GM23338 (cell line): ENCODE measurements at regions not wholly inside any gene's neighbourhood (a gene's known extent, or its start where the extent isn't known, plus 50 kb on each side); places are given as distances from the start of the nearest gene placed in this dataset.

Source experiments
- ATAC-seq: fragments of 200-7000 bp; cut with Tn5 transposase; 3 replicates; pipeline ENCODE4 v1.9.1; 2020
- DNase-seq: peaks from one replicate; pipeline ENCODE4 v3.0.0-alpha.2; 2015; ENCODE audit warnings: low spot score
- H2AFZ ChIP-seq: fragments of 200-600 bp; sonication (generic); 2 replicates; pipeline ENCODE4 v1.8.0; 2016; ENCODE audit warnings: antibody characterized with exemption, mild to moderate bottlenecking, moderate library complexity
- H3F3A ChIP-seq: fragments of 200-600 bp; sonication (generic); replicated peaks from 2 replicates; pipeline ENCODE4 v1.8.0; 2017; ENCODE audit warnings: antibody characterized with exemption, mixed run types, low read depth
- H3K27ac ChIP-seq: fragments of 200-600 bp; sonication (generic); 2 replicates; pipeline ENCODE4 v1.6.1; 2016; ENCODE audit warnings: low read depth
- H3K27me3 ChIP-seq: fragments of 200-600 bp; sonication (generic); 2 replicates; pipeline ENCODE4 v1.8.0; 2016; ENCODE audit warnings: mild to moderate bottlenecking, mixed run types, moderate library complexity; ENCODE audit not compliant: insufficient read depth
- H3K36me3 ChIP-seq: fragments of 200-600 bp; sonication (generic); 2 replicates; pipeline ENCODE4 v1.8.0; 2016; ENCODE audit warnings: mild to moderate bottlenecking; ENCODE audit not compliant: insufficient read depth
- H3K4me1 ChIP-seq: fragments of 200-600 bp; sonication (generic); 2 replicates; pipeline ENCODE4 v1.8.0; 2016; ENCODE audit warnings: mild to moderate bottlenecking, moderate library complexity; ENCODE audit not compliant: insufficient read depth
- H3K4me2 ChIP-seq: fragments of 200-600 bp; sonication (generic); 2 replicates; pipeline ENCODE4 v1.7.1; 2017; ENCODE audit warnings: mixed run types
- H3K4me3 ChIP-seq: fragments of 200-600 bp; sonication (generic); 2 replicates; pipeline ENCODE4 v1.6.1; 2016; ENCODE audit warnings: mixed run types
- H3K79me2 ChIP-seq: fragments of 200-600 bp; sonication (generic); replicated peaks from 2 replicates; pipeline ENCODE4 v1.8.0; 2017; ENCODE audit warnings: mild to moderate bottlenecking; ENCODE audit not compliant: insufficient read depth
- H3K9me2 ChIP-seq: fragments of 200-600 bp; sonication (generic); 2 replicates; pipeline ENCODE4 v1.8.0; 2017; ENCODE audit not compliant: insufficient read depth
- H4K20me1 ChIP-seq: fragments of 200-600 bp; sonication (generic); replicated peaks from 2 replicates; pipeline ENCODE4 v1.8.0; 2017; ENCODE audit warnings: mild to moderate bottlenecking; ENCODE audit not compliant: insufficient read depth
- H3K27ac Mint-ChIP-seq: 2 replicates; pipeline ENCODE4 v1.8.0; 2020; ENCODE audit warnings: inconsistent platforms, mild to moderate bottlenecking, moderate library complexity, mixed read lengths
- H3K27me3 Mint-ChIP-seq: 3 replicates; pipeline ENCODE4 v1.8.0; 2022; ENCODE audit warnings: low read depth, mild to moderate bottlenecking, moderate library complexity, mixed read lengths, inconsistent platforms; ENCODE audit not compliant: insufficient read depth, poor library complexity
- H3K36me3 Mint-ChIP-seq: 3 replicates; pipeline ENCODE4 v1.8.0; 2021; ENCODE audit warnings: low read depth, mild to moderate bottlenecking, inconsistent platforms, moderate library complexity, mixed read lengths
- H3K4me1 Mint-ChIP-seq: 3 replicates; pipeline ENCODE4 v1.8.0; 2020; ENCODE audit warnings: mild to moderate bottlenecking, inconsistent platforms, mixed read lengths
- H3K4me3 Mint-ChIP-seq: 3 replicates; pipeline ENCODE4 v1.8.0; 2021; ENCODE audit warnings: moderate library complexity, mild to moderate bottlenecking, inconsistent platforms, mixed read lengths
- H3K9me3 Mint-ChIP-seq: 3 replicates; pipeline ENCODE4 v1.8.0; 2020; ENCODE audit warnings: moderate library complexity, mild to moderate bottlenecking, inconsistent platforms, mixed read lengths
- CREB1 ChIP-seq: fragments of 250-450 bp; sonication (Bioruptor Pico); IDR thresholded peaks from 2 replicates; pipeline ENCODE4 v1.5.0; 2020; ENCODE audit warnings: low read depth, mild to moderate bottlenecking, moderate library complexity
- ETS1 ChIP-seq: IDR thresholded peaks from 2 replicates; pipeline ENCODE4 v1.6.1; 2016; ENCODE audit warnings: antibody characterized with exemption
- EZH2phosphoT487 ChIP-seq: fragments of 200-600 bp; sonication (generic); IDR thresholded peaks from one replicate; pipeline ENCODE4 v1.8.1; 2018; ENCODE audit warnings: antibody characterized with exemption; ENCODE audit not compliant: unreplicated experiment
- STAT1 ChIP-seq: IDR thresholded peaks from one replicate; pipeline ENCODE4 v1.6.1; 2016; ENCODE audit warnings: antibody characterized with exemption; ENCODE audit not compliant: unreplicated experiment
- ZNF114 ChIP-seq: fragments of 250-450 bp; sonication (Bioruptor Pico); IDR thresholded peaks from 2 replicates; pipeline ENCODE4 v1.5.0; 2020; ENCODE audit warnings: mild to moderate bottlenecking, moderate library complexity
- ZNF331 ChIP-seq: fragments of 250-450 bp; sonication (Bioruptor Pico); IDR thresholded peaks from 2 replicates; pipeline ENCODE4 v1.5.0; 2020; ENCODE audit warnings: low read depth, mild to moderate bottlenecking, moderate library complexity
- ZNF462 ChIP-seq: fragments of 250-450 bp; sonication (Bioruptor Pico); IDR thresholded peaks from 2 replicates; pipeline ENCODE4 v1.5.0; 2020; ENCODE audit warnings: mild to moderate bottlenecking, moderate library complexity

GRCh38 chr2:150280231-150280630 lies 207.2 kb downstream of the RND3 start (continued):
- no peak for TF ChIP-seq ZNF462 (CRISPR knock-in tag)
- no peak for TF ChIP-seq ZNF114 (CRISPR knock-in tag)

- peaks cover 45% of the 10 kb centered on the region for H3K36me3 Mint-ChIP-seq
- no peak overlapping the region for H3K27ac ChIP-seq
- H3K36me3 ChIP-seq = peaks cover 7% of the 10 kb centered on the region; the same call in 1 of the 2 replicates
- no peak overlapping the region for H3K4me3 Mint-ChIP-seq
- no peaks in the 10 kb centered on the region for H3F3A ChIP-seq
- no peaks in the 10 kb centered on the region for H3K27me3 Mint-ChIP-seq
- no peak overlapping the region for H2AFZ ChIP-seq
- H3K27me3 ChIP-seq = no peaks in the 10 kb centered on the region
- DNase-seq (no peak), ATAC-seq (no peak)
- peaks cover 40% of the 10 kb centered on the region for H3K9me3 Mint-ChIP-seq
- no peaks in the 10 kb centered on the region for H4K20me1 ChIP-seq
- H3K4me1 ChIP-seq = no peaks in the 10 kb centered on the region
- peaks cover 7% of the 10 kb centered on the region for H3K9me2 ChIP-seq
- H3K4me1 Mint-ChIP-seq = no peaks in the 10 kb centered on the region
- H3K4me2 ChIP-seq = no peak overlapping the region
- no peak overlapping the region for H3K27ac Mint-ChIP-seq
- no peak overlapping the region for H3K4me3 ChIP-seq
- H3K79me2 ChIP-seq = no peaks in the 10 kb centered on the region
- TF ChIP-seq STAT1 (no peak), ZNF462 (CRISPR knock-in tag) (no peak), ZNF331 (CRISPR knock-in tag) (no peak), EZH2phosphoT487 (no peak), ETS1 (no peak), CREB1 (CRISPR knock-in tag) (no peak)
Observed at GRCh38 chr2:150279686-150280085, 207.8 kb downstream of the RND3 start.
